Kidney epithelial cell (primary cell): ENCODE measurements at regions not wholly inside any gene's neighbourhood (a gene's known extent, or its start where the extent isn't known, plus 50 kb on each side); places are given as distances from the start of the nearest gene placed in this dataset.

Experiments used
- DNase-seq: peaks from one replicate; pipeline ENCODE4 v3.0.0-alpha.2; 2010; ENCODE audit warnings: low read depth
- H3K27me3 ChIP-seq: 2 replicates; pipeline ENCODE4 v1.6.0; 2011; ENCODE audit warnings: low read length; ENCODE audit not compliant: control insufficient read depth, insufficient read depth
- H3K36me3 ChIP-seq: 2 replicates; pipeline ENCODE4 v1.5.1; 2011; ENCODE audit warnings: low read length; ENCODE audit not compliant: control insufficient read depth, insufficient read depth
- H3K4me3 ChIP-seq: 2 replicates; pipeline ENCODE4 v1.5.1; 2011; ENCODE audit warnings: low read depth, mild to moderate bottlenecking, control low read depth, low read length
- CTCF ChIP-seq: IDR thresholded peaks from 2 replicates; pipeline ENCODE4 v1.5.1; 2011; ENCODE audit warnings: mild to moderate bottlenecking, moderate library complexity, low read length, control low read depth, inconsistent platforms; ENCODE audit not compliant: insufficient read depth, poor library complexity, severe bottlenecking

GRCh38 chr15:38148471-38148870 lies 104.2 kb upstream of the SPRED1 start:
- DNase-seq = no peak
- no peaks in the 10 kb centered on the region for H3K27me3 ChIP-seq
- TF ChIP-seq CTCF = no peak
- no peak overlapping the region for H3K4me3 ChIP-seq
- no peaks in the 10 kb centered on the region for H3K36me3 ChIP-seq

GRCh38 chr15:38149315-38149714 lies 103.3 kb upstream of the SPRED1 start:
- Histone ChIP-seq H3K4me3 (no peak overlapping the region), H3K36me3 (no peaks in the 10 kb centered on the region), H3K27me3 (no peaks in the 10 kb centered on the region)
- no peak for TF ChIP-seq CTCF
- DNase-seq = no peak

GRCh38 chr15:38150148-38150547 lies 102.5 kb upstream of the SPRED1 start:
- no peaks in the 10 kb centered on the region for H3K27me3 ChIP-seq
- no peak overlapping the region for H3K4me3 ChIP-seq
- TF ChIP-seq CTCF = no peak
- no peak for DNase-seq
- no peaks in the 10 kb centered on the region for H3K36me3 ChIP-seq

DNA sequence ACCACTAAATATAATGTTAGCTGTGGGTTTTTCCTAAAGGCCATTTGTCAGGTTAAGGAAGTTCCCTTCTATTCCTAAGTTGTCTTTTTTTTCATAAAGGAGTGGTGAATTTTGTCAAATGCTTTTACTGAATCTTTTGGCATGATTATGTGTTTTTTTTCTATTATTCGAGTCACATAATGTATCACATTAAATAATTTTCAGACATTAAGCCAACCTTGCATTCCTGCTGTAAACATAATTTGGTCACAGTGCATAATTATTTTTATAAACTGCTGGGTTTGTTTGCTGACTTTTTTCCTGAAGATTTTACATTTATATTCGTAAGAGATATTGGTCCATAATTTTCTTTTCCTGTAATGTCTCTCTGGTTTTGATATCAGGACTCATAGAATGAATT lies 101.8 kb upstream of the SPRED1 start:
- H3K36me3 ChIP-seq = no peaks in the 10 kb centered on the region
- H3K4me3 ChIP-seq = no peak overlapping the region
- TF ChIP-seq CTCF = no peak
- DNase-seq = no peak
- no peaks in the 10 kb centered on the region for H3K27me3 ChIP-seq

DNA sequence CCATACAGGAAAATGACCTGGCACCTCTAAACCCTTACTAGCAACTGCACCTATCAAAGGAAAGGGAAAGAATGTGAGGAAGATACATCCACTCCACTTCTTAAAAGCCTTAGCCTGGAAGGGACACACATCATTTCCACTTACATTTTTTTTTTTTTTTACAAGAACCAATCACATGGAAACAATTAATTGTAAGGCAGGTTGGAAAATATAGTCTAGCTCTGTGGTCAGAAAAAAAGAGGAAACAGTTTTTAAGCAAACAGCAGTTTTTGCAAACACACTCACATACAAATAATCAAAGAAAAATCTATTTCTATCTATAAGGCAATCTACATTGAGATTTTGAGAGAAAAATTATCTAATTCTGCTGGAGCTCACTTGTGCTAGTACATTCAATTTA lies 98.9 kb upstream of the SPRED1 start:
- DNase-seq = no peak
- Histone ChIP-seq H3K36me3 (no peaks in the 10 kb centered on the region), H3K27me3 (no peaks in the 10 kb centered on the region), H3K4me3 (no peak overlapping the region)
- no peak for TF ChIP-seq CTCF

DNA sequence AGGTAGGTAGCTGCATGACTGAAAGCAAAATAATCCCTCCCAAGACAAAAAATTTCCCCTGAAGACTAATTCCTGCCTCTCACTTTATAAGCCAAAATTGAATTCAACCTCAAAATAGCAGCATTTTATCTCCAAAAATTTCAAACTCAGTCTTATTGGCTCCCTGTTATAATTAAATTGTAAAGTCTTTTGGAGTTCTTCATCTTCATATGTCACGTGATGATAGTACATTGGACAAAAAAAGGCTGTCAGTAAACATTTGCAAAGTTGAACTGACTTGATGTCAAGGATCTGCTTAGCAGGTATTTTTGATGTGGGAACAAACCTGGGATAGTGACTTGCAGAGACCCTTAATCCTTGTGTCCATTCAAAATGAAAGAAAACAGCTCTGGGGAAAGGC lies 98.4 kb upstream of the SPRED1 start:
- H3K4me3 ChIP-seq = no peak overlapping the region
- no peak for TF ChIP-seq CTCF
- DNase-seq = no peak
- no peaks in the 10 kb centered on the region for H3K36me3 ChIP-seq
- no peaks in the 10 kb centered on the region for H3K27me3 ChIP-seq
